ENCODE measurements at regions not wholly inside any gene's neighbourhood (a gene's known extent, or its start where the extent isn't known, plus 50 kb on each side); places are given as distances from the start of the nearest gene placed in this dataset.

GRCh38 chr17:63335831-63336230 is 110.3 kb downstream of the CYB561 start:
- H3K4me3 Mint-ChIP-seq: no peak overlapping the region
- Histone ChIP-seq H3K27me3 (ENCODE audit: insufficient read depth) (no peaks in the 10 kb centered on the region), H3K27ac (ENCODE audit: low read depth) (no peak overlapping the region), H3K4me1 (ENCODE audit: insufficient read depth) (no peaks in the 10 kb centered on the region), H4K20me1 (replicated peaks; ENCODE audit: insufficient read depth) (no peaks in the 10 kb centered on the region), H3K79me2 (replicated peaks; ENCODE audit: insufficient read depth) (no peaks in the 10 kb centered on the region), H2AFZ (no peak overlapping the region), H3K9me2 (ENCODE audit: insufficient read depth) (no peaks in the 10 kb centered on the region), H3F3A (replicated peaks; ENCODE audit: low read depth) (no peaks in the 10 kb centered on the region), H3K36me3 (ENCODE audit: insufficient read depth) (no peaks in the 10 kb centered on the region), H3K4me3 (no peak overlapping the region), H3K4me2 (no peak overlapping the region)
- H3K9me3 Mint-ChIP-seq: no peaks in the 10 kb centered on the region; the same call in 2 of the 3 replicates
- DNase-seq (ENCODE audit: low spot score) (no peak), ATAC-seq (no peak)
- no peak overlapping the region for H3K27ac Mint-ChIP-seq
- H3K4me1 Mint-ChIP-seq: no peaks in the 10 kb centered on the region
- H3K36me3 Mint-ChIP-seq (ENCODE audit: low read depth): no peaks in the 10 kb centered on the region
- peaks cover 2% of the 10 kb centered on the region for H3K27me3 Mint-ChIP-seq (ENCODE audit: insufficient read depth, low read depth, poor library complexity)
- no peak for TF ChIP-seq NANOG (IDR thresholded peaks at IDR 0.05; ENCODE audit: borderline replicate concordance)
- TF ChIP-seq ZNF114 (CRISPR knock-in tag; IDR thresholded peaks at IDR 0.05): no peak
- TF ChIP-seq CTCF (conservative IDR thresholded peaks at IDR 0.05; ENCODE audit: low read depth in 2 of 2): no peak
- no peak for TF ChIP-seq POLR2AphosphoS5 (IDR thresholded peaks at IDR 0.05; ENCODE audit: low read depth)
- no peak for TF ChIP-seq REST (IDR thresholded peaks at IDR 0.05; ENCODE audit: unreplicated experiment)
- no peak for TF ChIP-seq STAT1 (IDR thresholded peaks at IDR 0.05; ENCODE audit: unreplicated experiment)
- no peak for TF ChIP-seq EZH2 (IDR thresholded peaks at IDR 0.05; ENCODE audit: low read depth, unreplicated experiment)
- TF ChIP-seq ZNF331 (CRISPR knock-in tag; IDR thresholded peaks at IDR 0.05; ENCODE audit: low read depth): no peak
- no peak for TF ChIP-seq ZNF462 (CRISPR knock-in tag; IDR thresholded peaks at IDR 0.05)
- TF ChIP-seq ETS1 (IDR thresholded peaks at IDR 0.05): no peak
- no peak for TF ChIP-seq EZH2phosphoT487 (IDR thresholded peaks at IDR 0.05; ENCODE audit: unreplicated experiment)
- no peak for TF ChIP-seq CREB1 (CRISPR knock-in tag; IDR thresholded peaks at IDR 0.05; ENCODE audit: low read depth)
- TF ChIP-seq JUNB (IDR thresholded peaks at IDR 0.05; ENCODE audit: unreplicated experiment): no peak
